Left kidney (tissue), 1 donor: ENCODE measurements at regions not wholly inside any gene's neighbourhood (a gene's known extent, or its start where the extent isn't known, plus 50 kb on each side); places are given as distances from the start of the nearest gene placed in this dataset.
"Not testable (repeated sequence)": the region's sequence is repeated elsewhere in the genome, so short reads cannot be mapped to it uniquely, and the experiment has no call there.

ENCODE experiments used
- DNase-seq: peaks from one replicate; pipeline ENCODE4 v3.0.0-alpha.2; 2013

- no peak for DNase-seq
Observed at GRCh38 chr10:3270577-3271316, 98.2 kb upstream of the PITRM1 start.

GRCh38 chr10:3268025-3268424 lies 95.4 kb upstream of the PITRM1 start:
- DNase-seq, result no peak

DNA sequence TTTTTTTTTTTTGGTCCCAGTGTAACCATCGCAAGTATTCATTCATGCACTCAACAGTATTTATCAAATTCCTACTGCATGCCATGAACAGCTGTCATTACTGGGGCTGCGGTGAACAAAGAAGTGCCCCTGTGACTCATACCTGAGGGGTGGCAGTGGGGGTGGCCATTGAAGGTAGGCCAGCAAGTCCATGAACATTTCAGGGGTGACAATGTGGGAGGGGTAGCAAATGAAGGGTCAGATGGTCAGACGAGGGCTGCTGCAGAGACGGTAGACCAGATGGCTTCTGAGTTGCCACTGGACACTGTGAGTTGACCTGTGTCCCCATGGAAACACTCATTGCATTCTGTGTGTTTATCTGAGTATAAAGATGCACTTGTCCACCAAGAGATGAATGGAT lies 92.5 kb upstream of the PITRM1 start:
- DNase-seq, result no peak

- no peak for DNase-seq
Observed at GRCh38 chr10:3264161-3264761, 91.7 kb upstream of the PITRM1 start.

DNA sequence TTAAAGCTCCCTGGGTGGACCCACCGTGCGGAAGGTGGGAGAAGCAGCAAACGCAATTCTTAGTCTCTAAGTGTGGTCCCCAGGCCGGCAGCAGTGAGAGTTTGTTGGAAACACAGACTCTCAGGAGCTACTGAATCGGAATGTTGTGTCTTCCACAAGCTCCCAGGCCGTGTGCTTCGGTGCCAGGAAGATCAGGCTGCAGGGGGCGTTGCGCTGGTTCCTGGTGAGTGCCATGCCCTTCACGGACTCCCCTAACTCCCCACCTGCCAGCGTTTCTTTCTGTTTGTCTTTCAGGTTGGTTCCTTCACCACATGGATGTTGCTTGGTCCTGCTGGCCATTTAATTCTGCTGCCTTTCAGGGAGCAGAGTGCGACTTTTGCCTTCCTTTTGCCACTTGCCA lies 91.2 kb upstream of the PITRM1 start:
- DNase-seq, result no peak

DNA sequence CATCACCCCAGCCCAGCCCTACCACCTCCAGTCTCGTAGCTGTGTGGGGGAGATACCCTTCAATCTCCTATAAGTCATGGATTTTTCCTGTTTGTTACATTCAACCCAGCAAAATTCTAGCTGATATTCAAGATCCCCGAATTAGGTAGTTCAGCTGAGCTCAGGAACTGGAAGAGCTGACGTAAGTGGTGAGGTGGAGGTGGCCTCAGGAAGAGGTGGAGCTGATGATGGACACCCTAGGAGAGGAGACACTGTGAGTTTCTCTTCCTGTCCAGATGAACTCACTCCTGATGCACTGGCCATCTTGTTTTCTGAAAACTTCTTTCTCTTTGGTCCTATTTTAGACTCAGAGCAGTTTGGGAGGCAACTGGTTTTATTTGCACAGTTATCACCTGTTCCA lies 90.5 kb upstream of the PITRM1 start:
- no peak for DNase-seq

DNA sequence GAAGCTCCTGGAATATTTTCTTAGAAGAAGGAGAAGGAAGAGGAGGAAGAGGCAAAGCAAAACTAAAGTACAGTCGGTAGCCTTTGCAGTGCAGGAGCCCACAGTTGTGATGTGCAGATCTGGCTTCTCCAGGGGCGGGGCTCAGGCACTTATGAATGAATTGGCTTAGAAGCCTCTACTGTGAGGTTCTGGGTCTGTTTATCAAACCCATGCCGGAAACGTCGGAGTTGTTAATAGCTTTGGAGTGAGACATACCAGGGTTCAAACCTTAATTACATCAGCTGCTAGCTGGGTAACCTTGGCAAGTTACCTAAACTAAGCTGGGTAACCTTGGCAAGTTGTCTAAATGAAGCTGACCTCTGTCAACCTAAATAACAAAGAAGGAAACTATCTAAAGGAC lies 89.3 kb upstream of the PITRM1 start:
- no peak for DNase-seq

- DNase-seq, result no peak
Observed at GRCh38 chr10:3260066-3260834, 87.7 kb upstream of the PITRM1 start.

- no peak for DNase-seq
Observed at GRCh38 chr10:3259499-3259898, 86.9 kb upstream of the PITRM1 start.

- no peak for DNase-seq
Observed at GRCh38 chr10:3258394-3258793, 85.8 kb upstream of the PITRM1 start.

GRCh38 chr10:3255616-3256015 lies 83.0 kb upstream of the PITRM1 start:
- no peak for DNase-seq

GRCh38 chr10:3255075-3255474 lies 82.5 kb upstream of the PITRM1 start:
- DNase-seq, result no peak

- not testable (repeated sequence) for DNase-seq
Observed at GRCh38 chr10:3253974-3254373, 81.4 kb upstream of the PITRM1 start.

- DNase-seq, result no peak
Observed at GRCh38 chr10:3251172-3251571, 78.6 kb upstream of the PITRM1 start.

GRCh38 chr10:3249307-3249889 lies 76.8 kb upstream of the PITRM1 start:
- no peak for DNase-seq

GRCh38 chr10:3248526-3249306 lies 76.1 kb upstream of the PITRM1 start:
- no peak for DNase-seq

- no peak for DNase-seq
Observed at GRCh38 chr10:3245395-3245794, 72.8 kb upstream of the PITRM1 start.

DNA sequence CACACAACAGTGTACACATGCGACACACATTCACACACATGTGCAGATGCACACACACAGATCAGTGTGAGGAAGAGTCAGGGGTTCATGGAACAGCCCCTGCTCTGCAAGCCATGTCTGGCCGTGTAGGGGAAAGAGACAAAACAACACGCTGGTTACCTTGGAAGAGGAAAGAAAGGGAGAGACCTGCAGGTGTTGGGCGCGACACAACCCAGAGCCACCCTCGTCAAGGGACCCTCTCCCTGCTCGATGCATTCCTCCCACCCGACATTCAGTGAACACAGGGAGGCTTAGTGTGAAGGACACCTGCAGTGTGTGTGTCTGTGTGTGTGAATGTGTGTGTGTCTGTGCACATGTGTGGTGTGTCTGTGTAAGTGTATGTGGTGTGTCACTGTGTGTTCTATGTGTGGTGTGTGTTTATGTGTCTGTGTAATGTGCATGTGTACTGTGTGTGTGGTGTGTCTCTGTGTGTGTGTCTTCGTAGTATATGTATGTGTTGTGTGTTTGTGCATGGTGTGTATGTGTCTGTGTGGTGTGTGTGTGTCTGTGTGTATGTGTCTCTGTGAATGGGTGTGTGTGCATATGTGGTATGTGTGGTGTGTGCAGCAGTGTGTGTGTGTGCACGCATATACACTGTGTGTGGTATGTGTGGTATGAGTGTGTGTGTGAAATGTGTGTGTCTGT lies 69.5 kb upstream of the PITRM1 start:
- no peak for DNase-seq

DNA sequence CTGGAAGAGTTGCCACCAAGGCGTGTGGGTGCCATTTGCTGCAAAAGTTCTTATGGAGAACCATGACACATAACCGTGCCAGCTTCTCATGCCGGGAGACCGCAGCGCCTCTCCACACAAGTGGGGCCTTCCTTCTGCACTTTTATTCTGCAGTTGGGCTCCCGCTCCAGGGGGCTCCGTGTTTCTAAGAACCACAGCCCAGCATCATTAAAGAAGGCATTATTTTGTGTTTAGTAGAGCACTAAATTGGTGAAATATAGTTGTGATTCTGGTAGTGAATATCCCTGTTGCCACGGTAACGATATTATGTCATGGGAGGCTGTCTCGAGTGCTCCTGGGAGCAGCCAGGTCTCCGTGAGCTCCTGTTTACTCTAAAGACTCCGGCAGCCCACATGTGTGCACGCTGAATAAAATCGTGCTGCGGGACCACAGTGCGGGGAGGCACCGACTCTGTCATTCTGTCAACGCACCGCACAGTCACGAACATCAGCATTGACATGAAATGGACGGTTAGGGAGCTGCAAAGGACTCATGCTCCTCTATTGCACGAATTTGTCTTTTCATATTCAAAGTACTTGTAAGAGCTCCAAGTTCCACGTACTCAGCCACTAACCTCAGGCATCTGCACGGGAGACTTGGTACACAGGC lies 68.8 kb upstream of the PITRM1 start:
- DNase-seq, result no peak

DNA sequence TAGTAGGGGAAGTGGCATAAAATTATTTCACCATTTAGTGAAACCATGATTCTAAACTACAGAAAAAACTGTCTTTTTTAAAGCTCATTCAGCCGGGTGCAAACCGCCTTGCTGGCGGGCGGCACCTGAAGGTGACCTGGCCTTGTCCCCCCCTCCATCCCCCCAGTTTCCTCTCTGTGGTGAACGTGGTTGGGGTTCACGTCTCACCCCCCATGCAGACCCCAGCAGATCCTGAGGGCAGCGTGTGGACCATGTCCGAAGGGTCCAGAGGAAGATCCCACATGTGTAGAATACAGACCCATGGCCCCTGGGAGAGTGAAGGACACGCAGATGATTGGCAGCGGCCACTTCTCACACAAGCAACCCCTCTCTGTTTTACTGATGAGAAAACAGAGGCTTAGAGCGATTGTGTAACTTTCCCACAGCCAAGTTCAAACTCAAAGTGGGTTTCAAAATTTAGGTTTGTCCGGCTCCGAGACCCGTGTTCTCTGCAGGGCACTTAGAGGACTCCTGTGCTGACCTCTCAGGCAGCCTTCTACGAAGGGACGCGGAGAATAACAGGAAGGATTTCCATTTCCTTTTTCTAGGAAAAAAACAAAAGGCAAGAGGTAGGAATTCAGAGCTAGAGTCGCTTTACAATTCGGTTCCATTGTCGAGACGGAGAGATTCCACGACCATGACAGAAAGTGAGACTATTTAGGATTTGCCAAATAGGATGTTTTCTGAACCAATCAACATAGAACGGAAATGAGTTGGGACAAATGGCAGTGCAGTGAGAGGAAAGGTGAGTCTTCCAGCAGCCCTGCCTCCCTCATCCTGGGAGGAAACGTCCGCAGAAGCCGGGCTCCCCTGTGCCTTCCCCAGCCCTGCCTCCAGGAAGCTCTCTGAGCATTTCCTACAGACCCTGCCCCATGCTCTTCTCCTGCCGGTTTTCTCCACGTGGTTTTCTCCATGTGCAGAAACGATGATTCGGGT lies 67.6 kb upstream of the PITRM1 start:
- DNase-seq, result no peak
